UCSD-AML1 (cell line): ENCODE measurements at regions not wholly inside any gene's neighbourhood (a gene's known extent, or its start where the extent isn't known, plus 50 kb on each side); places are given as distances from the start of the nearest gene placed in this dataset.

ENCODE experiments used
- DNase-seq: peaks from one replicate; lab custom pipeline; 2025; ENCODE audit not compliant: unreplicated experiment; lab: John Stamatoyannopoulos, UW

DNA sequence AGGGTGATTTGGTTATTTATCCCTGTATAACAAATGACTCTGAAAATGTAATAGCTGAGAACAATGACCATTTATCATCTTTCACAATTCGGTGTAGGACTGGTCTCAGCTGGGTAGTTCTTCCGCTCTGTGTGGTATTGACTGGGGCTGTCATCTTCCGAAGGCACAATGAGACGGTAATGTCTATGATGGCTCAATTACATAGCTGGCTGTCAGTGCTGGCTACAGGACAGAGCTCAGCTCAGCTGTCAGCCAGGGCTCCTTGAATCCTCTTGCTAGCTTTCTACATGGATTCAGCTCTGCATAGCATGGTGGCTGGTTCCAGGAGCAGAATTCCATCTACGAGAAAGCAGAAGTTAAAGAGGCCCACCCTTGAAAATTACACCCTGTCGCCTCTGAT is 483.8 kb downstream of the TDRD15 start:
- DNase-seq: no peak

DNA sequence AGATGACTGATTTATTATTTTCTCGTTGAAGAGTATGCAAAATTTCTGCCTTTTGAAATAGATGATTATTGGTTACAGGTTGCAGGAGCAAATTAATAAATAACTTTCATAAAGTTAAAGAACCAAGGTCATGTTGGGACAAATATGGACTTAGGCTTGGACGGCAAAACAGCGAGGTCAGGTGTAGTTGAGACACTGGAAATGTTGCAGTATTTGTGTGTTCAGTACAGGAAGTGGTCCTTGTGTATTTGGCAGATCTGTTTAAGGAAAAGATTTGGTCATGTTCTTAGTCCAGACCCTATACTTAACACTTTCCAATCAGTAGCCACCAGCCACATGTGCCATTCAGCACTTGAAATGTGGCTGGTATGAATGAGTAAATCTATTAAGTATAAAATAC is 486.5 kb downstream of the TDRD15 start:
- DNase-seq: no peak

DNA sequence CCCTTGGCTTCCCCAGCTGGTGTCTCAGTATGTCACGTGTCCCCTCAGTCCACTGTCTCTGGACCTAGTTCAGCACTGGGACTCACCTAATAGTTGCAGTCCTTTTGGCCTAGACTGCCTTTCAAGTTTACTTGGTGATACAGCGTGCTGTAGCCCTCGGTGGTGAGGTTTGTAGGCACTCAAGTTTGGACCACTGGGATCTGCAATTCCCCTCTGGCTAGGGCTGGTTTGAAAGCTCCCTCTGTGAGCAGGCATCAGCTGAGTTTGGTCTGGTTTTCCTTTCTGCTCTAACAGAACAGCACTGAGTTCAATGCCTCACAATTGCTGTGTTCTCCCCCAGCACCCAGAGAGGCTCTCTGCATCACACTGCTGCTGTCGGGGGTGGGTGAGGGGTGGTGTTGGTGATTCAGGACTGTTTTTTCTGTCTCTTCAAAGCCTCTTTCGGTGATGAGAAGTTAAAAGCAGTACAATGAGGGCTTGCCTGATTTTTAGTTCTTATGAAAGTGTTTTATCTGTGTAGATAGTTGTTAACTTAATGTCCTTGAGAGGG is 494.2 kb downstream of the TDRD15 start:
- no peak for DNase-seq

DNA sequence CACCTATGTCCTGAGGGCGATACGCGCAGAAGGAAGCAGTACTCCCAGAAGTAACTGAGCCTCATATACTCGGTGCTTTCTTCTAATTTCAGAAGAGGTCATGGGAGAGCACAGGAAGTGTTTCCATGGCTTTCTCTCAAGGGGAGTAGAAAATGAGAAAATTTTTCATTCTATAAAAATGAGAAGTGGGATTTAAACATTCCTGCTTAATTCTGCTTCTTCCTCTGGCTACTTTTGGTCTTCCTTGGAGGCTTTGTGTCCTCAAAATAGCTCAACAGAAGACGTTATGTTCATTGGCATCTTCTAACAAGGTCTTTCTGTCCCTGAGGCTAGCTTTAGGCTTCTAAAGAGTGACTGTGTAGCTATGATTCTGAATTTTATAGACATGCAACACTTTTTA is 497.0 kb downstream of the TDRD15 start:
- no peak for DNase-seq

DNA sequence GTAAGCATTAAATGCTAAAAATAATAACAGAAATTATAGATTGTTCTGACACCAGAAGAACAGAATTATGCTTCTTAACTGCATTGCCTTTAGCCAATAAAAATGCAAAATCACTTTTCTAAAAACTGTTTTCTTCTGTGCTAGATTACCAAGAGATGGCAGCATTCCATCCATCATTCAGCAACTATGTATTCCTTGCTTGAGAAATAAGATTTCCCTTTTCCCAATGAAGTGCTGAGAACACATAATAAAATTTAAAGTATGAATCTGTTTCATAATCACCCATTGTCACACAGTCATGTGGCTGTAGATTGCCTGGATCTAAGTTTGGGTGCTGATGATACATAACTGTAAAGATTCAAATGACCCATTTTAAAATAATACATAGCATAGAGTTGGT is 504.2 kb downstream of the TDRD15 start:
- DNase-seq: no peak

DNA sequence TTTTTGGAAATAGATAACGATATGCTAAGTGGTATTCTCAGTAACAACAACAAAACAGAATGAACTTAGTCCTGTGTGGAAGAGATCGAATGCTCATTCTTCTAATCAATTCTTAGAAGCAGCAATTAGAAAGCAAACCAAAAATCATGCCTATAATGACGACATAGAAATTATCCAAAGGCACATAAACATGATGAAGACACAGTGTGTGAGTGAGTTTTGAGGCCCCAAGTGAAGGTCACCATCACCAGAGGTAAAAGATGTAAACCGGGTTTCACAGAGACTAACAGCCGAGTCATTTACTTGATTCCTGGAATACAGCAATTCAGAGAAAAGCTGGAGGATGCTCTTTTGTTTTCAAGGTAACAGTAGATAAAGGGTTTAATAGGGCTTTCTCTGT is 509.2 kb downstream of the TDRD15 start:
- no peak for DNase-seq

DNA sequence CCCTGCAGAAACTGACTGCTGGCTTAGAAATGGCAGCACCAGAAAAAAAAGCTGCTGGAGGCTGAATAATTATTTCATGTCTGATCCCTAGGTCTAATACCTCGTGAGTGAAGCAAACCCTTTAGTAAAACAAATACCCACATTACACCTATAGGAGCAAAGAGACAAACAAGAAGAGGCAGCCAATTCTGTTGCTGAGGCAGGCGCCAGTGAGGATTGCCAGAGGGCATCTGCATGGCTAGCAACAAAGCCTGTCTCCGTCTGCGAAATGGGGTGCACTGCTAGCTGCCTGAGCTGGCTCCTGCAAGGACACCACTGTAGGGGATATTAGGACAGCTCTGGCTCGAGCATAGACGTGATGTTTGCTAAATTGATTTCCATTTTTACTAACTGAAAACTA is 509.7 kb downstream of the TDRD15 start:
- DNase-seq: no peak

DNA sequence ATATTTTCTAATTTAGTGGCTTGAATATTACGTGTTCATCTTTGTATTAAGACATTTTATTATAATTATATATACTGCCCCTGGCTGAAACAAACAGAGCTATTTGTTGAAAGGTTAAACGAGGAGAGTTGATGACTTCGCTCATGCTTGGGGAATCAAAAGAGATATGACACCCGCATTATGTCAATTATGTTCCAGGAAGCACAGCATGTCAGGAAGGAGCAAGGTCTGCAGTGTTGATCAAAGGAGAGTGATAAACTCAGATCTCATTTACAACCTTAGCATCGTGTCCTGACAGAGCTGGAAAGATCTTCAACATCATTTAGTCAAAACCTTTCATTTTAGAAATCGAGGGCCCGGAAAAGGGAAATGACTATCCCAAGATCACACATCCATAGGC is 510.1 kb downstream of the TDRD15 start:
- no peak for DNase-seq

DNA sequence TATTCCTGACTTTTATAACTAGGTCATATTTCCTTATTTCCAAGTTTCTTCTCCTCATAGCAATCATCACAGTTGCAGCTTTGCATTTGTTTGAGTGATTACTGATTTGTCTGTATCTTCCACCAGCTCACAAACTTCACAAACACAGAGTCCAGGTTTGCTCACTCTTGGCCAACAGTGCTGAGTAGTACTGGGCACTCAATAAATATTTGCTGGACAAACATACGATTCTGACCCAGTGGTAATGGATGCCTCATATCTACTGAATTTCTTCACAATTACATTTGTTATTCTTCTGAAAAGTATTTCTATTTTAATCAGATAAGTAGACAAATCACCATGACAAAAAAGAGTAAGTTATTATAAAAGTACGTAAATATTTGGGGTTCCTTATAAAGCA is 516.3 kb downstream of the TDRD15 start:
- DNase-seq: no peak

DNA sequence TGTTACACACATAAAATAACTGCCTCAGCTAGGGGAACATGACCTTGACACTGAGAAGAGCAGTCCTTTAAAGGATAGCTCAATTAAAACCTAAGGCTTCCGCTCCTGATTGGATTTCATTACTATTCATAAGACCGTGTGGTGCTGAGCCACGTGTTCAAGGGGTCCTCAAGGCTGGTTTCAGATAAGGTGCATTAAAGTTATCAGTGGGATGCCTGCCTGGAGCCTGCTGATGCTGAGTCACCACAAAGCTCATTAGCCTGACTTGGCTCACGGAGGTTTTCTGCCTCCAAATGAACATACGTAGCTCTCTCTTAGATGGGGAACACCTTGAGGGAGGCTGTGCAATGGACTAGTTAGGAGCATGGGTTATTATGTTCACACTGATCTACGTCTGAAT is 518.9 kb downstream of the TDRD15 start:
- no peak for DNase-seq

DNA sequence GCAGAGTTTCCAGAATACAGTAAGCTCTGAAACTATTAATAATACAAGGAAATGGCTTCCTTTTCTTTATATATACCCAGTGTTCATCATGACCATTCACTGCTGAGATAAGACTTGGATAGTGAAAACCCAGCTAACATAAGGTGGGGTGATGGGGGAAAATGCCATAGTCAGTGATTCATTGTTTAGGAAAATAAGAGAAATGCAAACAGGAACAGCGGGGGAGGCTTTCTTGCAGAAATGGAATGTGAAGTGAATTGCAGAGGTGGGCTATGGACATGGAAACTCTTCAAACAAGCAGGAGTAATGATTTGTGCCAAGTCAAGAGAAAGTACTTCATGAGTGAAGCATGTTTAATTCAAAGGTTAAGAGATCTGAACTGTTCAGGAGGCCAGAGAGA is 519.4 kb downstream of the TDRD15 start:
- DNase-seq: no peak

DNA sequence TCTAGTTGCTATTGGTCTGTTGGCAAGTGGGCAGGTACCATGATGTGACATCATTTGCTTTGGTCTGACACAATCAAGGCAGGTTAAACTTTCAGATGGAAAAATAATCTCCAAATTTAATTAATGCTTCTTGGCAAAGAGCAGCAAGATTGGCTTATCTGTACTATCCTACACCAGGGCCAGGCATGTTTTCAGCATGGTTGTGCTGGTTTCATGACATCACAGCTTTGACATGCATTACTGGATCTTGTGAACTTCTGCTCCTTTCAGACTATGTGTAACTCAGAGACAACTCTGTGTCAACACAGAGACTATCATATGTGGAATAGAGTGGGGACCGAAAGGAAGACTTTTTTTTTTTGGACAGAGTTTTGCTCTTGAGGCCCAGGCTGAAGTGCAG is 520.5 kb downstream of the TDRD15 start:
- DNase-seq: no peak

DNA sequence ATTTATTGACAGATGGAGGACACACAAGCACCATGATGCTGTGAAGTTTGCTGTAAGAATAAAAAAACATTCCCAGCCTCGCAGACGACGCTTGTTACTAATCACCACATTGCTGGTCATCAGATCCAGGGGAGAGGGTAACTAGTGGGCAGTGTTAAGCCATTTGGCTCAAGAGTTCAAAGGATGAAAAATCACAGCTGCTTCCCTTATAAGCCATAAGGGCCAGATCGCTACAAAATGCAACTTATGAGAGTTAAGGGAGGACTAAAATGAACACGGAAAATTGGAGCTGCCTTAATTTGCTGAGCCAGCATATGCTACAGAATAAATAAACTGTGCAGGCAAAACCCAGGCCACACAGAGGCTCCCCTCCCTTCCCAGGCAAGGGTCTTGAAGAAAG is 522.6 kb downstream of the TDRD15 start:
- DNase-seq: no peak

DNA sequence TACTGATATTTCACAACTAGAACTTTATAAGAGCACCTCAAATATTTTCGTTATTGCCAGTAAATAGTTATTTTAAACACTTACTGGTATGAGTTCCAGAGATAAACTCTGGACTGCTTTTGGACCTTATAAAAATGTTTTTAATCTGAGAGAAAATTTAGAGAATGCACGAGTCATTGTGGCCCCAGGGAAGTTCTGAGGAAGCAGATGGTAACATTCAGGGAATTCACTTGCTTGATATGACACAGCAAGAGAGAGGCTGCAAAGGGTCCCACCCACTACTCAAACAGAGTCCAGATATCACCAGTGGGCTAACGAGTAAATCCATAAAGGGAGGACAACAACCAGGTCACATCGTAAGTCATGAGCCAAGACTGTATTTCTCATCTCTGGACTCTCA is 526.8 kb downstream of the TDRD15 start:
- no peak for DNase-seq

DNA sequence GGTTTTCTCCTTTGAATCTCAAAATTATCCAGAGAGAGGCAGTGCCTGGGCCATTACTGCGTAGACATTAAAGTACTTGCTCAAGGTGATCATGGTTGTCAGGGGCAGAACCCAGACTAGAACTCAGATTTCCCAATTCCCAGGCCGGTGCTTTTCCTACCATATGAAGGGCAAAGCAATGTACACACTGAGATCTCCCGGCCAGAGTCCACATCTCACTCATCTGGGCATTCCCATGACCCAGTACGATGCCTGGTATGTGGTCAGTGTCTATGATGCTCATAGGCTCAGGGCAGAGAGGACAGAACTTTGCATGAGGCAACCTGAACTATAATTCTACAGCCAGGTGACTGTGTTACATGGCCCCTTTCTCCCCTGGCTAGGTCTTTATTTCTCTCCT is 531.4 kb downstream of the TDRD15 start:
- DNase-seq: no peak

DNA sequence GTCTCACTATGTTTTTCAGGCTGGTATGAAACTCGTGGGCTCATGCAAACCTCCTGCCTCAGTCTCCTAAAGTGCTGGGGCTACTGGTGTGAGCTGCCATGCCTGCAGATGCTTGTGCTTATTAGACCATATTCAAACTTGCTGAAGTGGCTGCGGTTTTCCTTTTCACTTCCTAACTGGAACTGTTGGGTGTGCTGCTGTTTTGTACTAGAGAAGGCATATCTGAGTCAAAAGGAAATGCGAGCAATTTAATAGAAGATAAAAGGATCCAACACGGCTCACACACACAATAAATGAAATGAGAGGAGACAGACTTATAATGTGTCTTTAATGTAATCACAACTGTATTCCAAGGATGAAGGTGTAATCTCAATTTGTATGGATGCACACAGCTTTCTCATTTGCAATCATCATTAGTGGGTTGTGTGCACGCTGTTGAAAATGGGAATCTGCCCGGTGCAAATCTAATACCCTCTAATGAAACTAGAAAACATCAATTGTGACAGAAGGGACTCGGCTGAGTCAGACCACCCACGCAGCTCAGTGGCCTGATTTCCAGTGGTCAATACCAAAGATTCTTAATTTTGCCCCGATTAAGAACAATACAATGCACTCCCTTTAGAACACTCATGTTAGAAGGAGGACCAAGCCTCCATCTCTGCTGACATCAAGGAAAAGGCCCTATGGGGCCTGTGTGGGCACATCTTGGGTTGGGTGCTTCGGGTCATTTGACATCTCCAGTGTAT is 532.7 kb downstream of the TDRD15 start:
- no peak for DNase-seq

DNA sequence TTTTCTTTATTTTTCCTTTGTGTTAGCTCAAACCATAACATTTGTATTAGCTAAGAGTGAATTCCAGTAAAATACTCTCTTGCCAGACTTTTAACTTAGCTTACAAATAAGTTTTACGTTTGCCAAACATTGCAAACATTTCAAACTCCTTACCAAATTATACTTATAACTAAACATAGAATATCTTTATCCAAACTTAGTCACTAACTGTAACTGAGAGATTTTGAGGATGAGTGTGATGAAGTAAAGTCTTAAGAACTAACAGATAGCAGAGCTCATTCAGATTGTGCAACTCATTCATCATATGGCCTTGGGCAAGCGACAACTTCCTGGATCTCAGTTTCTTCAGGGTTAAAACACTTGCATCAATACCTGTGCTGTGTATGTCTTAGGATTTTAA is 533.7 kb downstream of the TDRD15 start:
- no peak for DNase-seq

DNA sequence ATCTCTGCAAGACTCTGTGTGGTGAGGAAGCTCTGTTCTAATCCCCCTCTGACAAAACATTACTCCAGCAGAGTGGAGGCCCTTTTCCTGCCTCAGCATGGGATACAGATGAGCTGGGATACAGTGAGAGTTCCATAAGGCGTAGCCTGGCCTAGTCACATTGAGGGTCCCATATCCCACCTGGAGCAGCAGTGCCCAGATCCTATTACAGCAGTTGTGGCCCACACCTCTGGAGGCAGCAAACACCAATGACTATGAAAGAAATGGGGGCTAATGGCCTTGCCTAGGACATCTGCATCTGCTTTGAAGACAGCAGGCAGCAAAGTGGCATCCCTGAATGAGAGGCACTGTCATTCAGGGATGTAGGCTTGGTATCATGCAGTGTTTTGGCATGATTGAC is 534.5 kb downstream of the TDRD15 start:
- DNase-seq: no peak

DNA sequence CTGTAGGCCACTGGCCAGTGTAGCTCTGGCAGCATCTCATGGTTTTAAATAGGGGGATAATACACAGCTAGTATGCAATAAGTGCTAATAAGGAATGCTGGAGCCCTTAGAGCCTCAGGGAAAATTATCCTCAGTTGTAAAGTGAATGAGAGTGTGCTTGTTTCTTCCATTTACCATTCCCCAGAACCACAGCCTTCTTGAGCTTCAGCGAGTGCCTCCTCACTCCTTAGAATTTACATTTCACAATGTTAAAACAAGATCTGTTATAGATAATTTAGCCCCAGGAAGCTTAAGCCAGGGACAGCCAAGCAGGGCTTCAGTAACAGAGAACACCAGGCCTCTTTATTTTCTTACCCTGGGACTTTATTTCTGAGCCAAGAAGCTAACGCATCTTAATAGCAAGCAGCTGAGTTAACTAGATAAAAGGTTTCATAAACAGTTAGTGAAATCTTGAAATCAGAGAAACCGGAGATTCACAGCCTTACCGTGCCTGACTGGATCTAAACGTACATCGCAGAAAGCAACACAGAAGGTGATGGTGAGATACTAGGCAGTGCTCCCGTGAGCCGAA is 535.2 kb downstream of the TDRD15 start:
- no peak for DNase-seq

DNA sequence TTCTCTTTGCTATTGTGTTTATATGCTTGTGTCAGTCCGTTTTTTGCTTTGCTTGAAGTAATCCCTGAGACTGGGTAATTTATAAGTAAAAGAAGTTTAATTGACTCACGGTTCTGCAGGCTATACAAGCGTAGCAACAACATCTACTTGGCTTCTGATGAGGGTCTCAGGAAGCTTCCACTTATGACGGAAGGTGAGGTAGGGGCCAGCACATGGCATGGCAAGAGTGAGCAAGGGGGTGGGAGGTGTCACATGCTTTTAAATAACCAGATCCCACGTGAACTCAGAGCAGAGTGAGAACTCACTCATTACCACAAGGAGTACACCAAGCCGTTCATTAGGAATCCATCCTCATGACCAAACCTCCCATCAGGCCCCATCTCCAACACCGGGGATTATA is 540.3 kb downstream of the TDRD15 start:
- no peak for DNase-seq

DNA sequence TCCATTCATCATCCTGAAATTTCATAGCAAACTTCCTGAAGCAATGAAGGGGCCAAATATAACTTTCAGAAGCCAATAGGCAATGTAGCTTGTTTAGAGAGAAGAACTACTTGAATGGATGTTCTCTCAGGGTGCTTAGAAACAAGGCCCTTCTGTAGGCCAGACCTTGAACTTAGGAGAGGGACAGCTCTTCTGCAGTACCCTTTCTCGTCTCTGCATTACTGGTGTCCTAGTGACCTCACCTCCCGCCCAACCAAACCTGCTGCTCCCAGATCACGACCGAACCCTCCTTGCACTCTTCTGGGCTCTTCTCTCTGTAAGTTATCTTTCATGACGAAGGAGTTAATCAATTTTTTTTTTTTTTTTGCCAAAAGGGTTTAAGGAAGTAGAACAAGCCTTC is 543.9 kb downstream of the TDRD15 start:
- no peak for DNase-seq

DNA sequence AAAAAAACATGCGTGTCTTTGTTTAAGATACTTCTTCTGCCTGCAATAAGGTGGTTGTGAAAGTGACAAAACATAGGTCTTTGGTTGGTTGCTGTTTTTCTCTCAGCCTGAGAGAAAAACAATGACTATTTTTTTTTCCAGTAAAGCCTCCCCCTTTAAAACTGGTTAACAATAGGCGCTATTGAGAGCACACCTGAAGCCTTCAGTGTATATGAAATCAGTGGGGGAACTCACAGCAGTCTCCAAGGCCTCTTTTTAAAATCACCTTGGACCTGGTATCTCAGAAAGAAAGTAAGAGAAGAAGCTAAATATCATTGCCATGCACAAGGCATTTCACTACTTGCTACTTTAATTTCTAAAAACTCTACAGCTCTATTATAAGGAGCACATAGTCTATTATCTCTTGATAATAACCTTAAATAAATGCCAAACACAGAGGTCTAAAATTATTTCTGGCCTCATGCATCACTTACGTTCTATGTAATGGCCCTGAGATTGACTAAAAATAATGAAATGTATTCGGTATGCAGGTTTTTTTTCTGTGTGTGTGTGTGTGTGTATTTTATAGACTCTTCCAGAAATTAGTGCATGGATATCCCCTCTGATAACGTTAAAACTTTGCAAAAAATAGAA is 544.4 kb downstream of the TDRD15 start:
- no peak for DNase-seq
